ENCODE measurements at regions not wholly inside any gene's neighbourhood (a gene's known extent, or its start where the extent isn't known, plus 50 kb on each side); places are given as distances from the start of the nearest gene placed in this dataset.

DNA sequence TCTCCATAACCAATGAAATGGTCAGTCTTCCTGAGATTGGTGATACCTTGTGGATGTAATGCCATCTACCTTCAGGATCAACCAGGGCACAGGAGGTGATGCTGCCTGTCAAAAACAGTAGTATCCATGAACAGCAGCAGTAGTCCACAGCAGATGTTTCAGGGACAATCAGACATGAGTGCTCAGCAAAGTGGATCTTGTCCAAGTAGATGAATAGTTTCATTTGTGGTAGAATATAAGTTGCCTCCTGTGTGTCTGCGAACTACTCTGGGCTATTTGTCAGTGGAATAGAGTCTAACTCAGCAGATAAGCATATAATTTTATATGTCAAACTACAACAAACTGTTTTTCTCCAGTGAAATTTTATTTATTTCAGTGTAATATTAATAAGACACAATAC, 1860.1 kb upstream of the ACO1 start (continued):
- TF ChIP-seq HDAC2 (IDR thresholded peaks at IDR 0.05; ENCODE audit: borderline replicate concordance in 1 of 2, low read depth in 2 of 2, low read length in 2 of 2): no peak
- no peak for TF ChIP-seq POLR2A (IDR thresholded peaks at IDR 0.05; ENCODE audit: control extremely low read depth in 1 of 2, low read depth in 2 of 2, low read length in 2 of 2)
